ENCODE measurements at regions not wholly inside any gene's neighbourhood (a gene's known extent, or its start where the extent isn't known, plus 50 kb on each side); places are given as distances from the start of the nearest gene placed in this dataset.
A peak's percentile ranks its signal among the peaks of the same experiment; 100 is the strongest.
"Not testable (repeated sequence)": the region's sequence is repeated elsewhere in the genome, so short reads cannot be mapped to it uniquely, and the experiment has no call there.

DNA sequence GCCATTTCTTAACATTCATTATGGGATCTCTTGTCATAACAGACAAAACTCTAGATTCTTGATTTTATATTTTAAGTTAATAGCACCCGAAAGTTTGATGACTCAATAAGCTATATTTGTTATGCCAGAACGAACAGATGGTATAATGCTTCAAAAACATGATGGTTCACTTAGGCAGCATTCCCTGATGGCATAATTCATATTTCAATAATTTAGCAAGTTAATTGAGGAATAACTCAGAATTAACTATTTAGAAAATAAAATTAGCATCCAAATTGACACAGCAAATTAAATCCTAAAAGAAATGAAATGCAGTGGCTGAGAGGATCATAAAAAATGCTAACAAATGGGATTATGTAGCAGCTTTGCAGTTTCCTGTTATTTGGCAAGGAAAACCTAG, 260.8 kb upstream of the MBL2 start:
- no peak overlapping the region for H3K4me3 ChIP-seq (ENCODE audit: low read depth, low read length)
- TF ChIP-seq, protein P1, sequence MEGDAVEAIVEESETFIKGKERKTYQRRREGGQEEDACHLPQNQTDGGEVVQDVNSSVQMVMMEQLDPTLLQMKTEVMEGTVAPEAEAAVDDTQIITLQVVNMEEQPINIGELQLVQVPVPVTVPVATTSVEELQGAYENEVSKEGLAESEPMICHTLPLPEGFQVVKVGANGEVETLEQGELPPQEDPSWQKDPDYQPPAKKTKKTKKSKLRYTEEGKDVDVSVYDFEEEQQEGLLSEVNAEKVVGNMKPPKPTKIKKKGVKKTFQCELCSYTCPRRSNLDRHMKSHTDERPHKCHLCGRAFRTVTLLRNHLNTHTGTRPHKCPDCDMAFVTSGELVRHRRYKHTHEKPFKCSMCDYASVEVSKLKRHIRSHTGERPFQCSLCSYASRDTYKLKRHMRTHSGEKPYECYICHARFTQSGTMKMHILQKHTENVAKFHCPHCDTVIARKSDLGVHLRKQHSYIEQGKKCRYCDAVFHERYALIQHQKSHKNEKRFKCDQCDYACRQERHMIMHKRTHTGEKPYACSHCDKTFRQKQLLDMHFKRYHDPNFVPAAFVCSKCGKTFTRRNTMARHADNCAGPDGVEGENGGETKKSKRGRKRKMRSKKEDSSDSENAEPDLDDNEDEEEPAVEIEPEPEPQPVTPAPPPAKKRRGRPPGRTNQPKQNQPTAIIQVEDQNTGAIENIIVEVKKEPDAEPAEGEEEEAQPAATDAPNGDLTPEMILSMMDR (IDR thresholded peaks at IDR 0.05; ENCODE audit: low read depth, low read length, missing control alignments), result no peak
- no peak for DNase-seq (ENCODE audit: low read depth)

DNA sequence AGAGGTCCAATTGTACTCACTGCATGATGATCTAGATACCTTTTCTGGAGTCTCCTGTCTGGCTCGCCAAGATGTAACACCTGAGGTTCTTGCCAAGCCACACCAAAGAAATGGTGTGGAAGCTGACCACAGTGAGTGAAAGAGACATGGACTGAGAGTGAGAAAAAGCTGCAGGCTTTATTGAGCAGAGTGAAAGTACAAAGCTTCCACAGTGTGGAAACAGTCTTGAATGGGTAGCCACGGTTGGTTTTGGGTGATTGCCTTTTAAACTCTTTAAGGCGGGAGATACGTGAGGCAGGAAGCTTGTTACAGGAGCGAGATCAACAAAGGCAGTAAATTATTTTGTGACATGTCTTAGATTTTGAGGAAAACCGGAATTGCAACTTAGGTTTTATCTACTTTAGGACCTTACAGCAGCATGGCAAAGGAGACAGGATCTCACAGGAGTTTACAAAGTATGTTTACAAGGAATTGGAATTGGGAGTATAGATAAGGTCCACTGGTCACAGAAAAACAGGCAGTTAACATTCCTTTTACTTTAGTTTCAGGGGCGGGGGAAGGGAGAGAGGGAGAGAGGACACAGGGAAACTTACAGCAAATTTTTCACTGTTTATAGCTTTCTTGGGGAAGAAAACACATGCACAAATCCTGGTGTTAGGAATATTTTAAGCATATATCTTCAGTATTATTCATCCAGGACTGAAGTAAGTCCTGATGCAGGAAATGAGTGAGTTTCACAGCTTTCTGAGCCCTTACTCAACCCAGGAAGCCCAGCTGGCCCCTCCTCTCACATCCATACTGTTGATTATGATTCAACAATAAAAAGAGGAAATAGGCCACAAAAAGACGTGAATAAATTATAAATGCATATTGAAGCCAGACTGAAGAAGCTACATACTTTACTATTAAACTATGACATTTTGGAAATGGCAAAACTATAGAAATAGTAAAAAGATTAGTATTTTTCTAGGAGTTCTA, 257.6 kb upstream of the MBL2 start:
- not testable (repeated sequence) for H3K4me3 ChIP-seq (ENCODE audit: low read depth, low read length)
- peak; percentile 4 for DNase-seq (ENCODE audit: low read depth)

DNA sequence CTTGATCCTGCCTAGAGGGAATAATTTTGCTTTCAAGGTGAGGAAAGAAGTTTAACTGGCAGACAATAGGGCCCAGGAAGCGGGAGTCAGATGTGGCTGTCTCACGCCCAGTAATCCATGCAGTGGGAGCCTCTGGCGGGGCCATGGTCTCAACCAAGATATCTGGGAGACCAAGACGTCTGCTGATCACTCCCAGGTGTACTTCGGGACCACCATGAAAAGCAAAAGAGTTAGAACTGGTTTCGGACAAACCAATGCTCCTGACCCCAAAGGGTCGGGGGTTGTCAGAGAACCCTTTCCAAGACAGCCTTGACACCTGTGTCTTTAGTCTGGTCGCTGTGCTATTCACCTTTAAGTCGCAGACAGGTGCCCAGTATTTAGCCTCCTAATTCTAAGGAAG, 256.9 kb upstream of the MBL2 start:
- DNase-seq (ENCODE audit: low read depth), result no peak
- no peak overlapping the region for H3K4me3 ChIP-seq (ENCODE audit: low read depth, low read length)
- TF ChIP-seq, protein P1 (IDR thresholded peaks at IDR 0.05; ENCODE audit: low read depth, low read length, missing control alignments), result no peak

DNA sequence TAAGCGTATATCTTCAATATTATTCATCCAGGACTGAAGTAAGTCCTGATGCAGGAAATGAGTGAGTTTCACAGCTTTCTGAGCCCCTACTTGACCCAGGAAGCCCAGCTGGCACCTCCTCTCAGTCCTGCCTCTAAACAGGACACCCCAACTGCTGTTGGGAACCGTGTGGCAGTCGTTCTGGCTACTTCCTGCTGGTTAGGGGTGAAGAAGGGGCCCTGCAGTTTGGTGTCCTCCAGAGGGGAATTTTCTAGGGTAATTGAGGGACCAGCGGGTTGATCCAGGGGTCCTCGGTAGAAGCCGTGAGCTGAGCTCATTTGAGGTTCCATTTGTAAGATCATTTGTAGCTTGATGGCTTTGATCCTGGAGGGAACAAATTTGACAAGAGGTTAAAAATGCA, 253.2 kb upstream of the MBL2 start:
- not testable (repeated sequence) for DNase-seq (ENCODE audit: low read depth); H3K4me3 ChIP-seq (ENCODE audit: low read depth, low read length)

DNA sequence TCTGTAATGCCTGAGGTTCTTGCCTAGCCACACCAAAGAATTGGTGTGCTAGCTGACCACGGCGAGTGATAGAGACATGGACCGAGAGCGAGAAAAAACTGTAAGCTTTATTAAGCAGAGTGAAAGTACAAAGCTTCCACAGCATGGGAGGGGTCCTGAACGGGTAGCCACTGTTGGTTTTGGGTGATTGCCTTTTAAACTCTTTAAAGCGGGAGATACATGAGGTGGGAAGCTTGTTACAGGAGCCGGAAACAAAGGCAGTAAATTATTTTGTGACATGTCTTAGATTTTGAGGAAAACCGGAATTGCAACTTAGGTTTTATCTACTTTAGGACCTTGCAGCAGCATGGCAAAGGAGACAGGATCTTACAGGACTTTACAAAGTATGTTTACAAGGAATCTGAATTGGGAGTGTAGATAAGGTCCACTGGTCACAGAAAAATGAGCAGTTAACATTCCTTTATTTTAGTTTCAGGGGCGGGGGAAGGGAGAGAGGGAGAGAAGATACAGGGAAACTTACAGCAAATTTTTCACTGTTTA, 252.7 kb upstream of the MBL2 start:
- TF ChIP-seq, protein P1 (IDR thresholded peaks at IDR 0.05; ENCODE audit: low read depth, low read length, missing control alignments), result no peak
- DNase-seq (ENCODE audit: low read depth), result no peak
- peak overlapping the region; percentile 0; the same call in 1 of the 2 replicates for H3K4me3 ChIP-seq (ENCODE audit: low read depth, low read length)

DNA sequence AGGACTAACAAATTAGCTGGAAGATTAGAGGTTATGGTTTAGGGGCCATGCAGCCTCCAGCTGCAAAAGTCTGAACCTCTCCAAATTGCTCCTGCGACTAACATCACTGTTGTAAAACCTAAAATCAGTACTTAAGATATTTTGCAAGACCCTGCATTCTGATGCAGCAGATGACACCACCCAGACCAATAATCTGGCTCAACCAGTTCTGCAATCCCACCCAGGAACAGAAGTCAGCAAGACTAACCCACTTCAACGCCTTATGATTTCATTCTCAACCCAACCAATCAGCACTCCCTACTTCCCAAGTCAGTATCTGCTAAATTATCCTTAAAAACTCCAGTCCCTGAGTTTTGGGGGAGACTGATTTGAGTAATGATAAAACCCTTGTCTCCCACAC, 250.8 kb upstream of the MBL2 start:
- H3K4me3 ChIP-seq (ENCODE audit: low read depth, low read length), result no peak overlapping the region
- TF ChIP-seq, protein P1 (IDR thresholded peaks at IDR 0.05; ENCODE audit: low read depth, low read length, missing control alignments), result no peak
- no peak for DNase-seq (ENCODE audit: low read depth)

DNA sequence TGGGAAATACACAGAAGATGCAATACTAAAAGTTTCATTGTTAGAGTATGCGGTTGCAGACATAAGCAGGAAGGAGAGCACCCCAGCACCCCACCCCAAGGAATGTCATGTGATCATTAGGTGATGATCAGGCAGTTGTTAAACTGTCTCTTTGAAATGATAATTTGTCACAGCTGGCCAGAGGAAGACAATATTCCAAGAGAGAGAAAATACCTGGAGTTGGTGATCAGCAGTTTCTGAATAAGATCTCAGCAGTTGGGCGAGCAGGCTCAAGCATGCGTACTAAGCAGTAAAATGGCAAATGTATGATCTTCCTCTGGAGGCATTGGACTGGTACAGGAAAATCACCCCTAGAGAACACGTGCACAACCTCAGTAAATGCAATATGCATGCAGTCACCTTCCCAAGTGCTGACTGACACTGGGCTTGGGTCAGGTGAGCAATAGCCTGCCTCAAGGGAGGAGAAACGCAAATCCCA, 250.1 kb upstream of the MBL2 start:
- no peak overlapping the region for H3K4me3 ChIP-seq (ENCODE audit: low read depth, low read length)
- DNase-seq (ENCODE audit: low read depth), result no peak
- TF ChIP-seq, protein P1 (IDR thresholded peaks at IDR 0.05; ENCODE audit: low read depth, low read length, missing control alignments), result no peak

Data from GM12864 (cell line).